SU-DHL-6 (cell line): ENCODE measurements at regions not wholly inside any gene's neighbourhood (a gene's known extent, or its start where the extent isn't known, plus 50 kb on each side); places are given as distances from the start of the nearest gene placed in this dataset.

ENCODE experiments used
- EZH2phosphoT487 ChIP-seq: fragments of 200-600 bp; sonication (generic), shearing (Covaris generic); conservative IDR thresholded peaks from 2 replicates; pipeline ENCODE4 v1.6.1; 2018; ENCODE audit warnings: mild to moderate bottlenecking, antibody characterized with exemption, low read length, moderate library complexity, mixed read lengths
- TF ChIP-seq, protein P1 (sequence below): fragments of 200-600 bp; sonication (generic); IDR thresholded peaks from one replicate; pipeline ENCODE4 v1.5.1; 2017; ENCODE audit warnings: antibody characterized with exemption, mild to moderate bottlenecking, low read length, moderate library complexity; ENCODE audit not compliant: insufficient read depth, poor library complexity, severe bottlenecking

DNA sequence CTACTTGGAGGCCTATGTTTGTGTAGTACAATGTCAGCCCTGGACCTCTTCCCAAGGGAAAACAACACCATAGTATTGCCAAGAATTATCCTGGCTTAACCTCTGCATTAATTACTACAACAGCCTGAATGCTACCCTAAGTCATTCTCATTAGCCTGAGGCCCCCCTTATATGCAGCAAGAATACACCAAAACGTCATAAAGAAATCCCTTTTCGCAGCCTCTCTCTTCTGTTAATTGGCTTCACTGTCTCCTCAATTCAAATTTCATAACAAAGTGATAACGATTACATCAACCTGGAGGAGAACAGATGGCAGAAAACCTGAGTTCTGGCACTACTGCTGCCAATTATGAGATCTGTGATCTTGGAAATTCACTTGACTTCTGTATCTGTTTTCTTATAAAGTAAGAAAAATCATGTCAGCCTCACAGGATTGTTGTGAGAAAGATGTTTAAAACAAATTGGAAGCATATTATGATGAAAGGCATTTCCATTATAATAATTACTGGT, 1663.1 kb downstream of the STIM2 start:
- TF ChIP-seq, protein P1, sequence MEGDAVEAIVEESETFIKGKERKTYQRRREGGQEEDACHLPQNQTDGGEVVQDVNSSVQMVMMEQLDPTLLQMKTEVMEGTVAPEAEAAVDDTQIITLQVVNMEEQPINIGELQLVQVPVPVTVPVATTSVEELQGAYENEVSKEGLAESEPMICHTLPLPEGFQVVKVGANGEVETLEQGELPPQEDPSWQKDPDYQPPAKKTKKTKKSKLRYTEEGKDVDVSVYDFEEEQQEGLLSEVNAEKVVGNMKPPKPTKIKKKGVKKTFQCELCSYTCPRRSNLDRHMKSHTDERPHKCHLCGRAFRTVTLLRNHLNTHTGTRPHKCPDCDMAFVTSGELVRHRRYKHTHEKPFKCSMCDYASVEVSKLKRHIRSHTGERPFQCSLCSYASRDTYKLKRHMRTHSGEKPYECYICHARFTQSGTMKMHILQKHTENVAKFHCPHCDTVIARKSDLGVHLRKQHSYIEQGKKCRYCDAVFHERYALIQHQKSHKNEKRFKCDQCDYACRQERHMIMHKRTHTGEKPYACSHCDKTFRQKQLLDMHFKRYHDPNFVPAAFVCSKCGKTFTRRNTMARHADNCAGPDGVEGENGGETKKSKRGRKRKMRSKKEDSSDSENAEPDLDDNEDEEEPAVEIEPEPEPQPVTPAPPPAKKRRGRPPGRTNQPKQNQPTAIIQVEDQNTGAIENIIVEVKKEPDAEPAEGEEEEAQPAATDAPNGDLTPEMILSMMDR = no peak
- TF ChIP-seq EZH2phosphoT487 = no peak
